ENCODE measurements at regions not wholly inside any gene's neighbourhood (a gene's known extent, or its start where the extent isn't known, plus 50 kb on each side); places are given as distances from the start of the nearest gene placed in this dataset.
"Not testable (repeated sequence)": the region's sequence is repeated elsewhere in the genome, so short reads cannot be mapped to it uniquely, and the experiment has no call there.

DNA sequence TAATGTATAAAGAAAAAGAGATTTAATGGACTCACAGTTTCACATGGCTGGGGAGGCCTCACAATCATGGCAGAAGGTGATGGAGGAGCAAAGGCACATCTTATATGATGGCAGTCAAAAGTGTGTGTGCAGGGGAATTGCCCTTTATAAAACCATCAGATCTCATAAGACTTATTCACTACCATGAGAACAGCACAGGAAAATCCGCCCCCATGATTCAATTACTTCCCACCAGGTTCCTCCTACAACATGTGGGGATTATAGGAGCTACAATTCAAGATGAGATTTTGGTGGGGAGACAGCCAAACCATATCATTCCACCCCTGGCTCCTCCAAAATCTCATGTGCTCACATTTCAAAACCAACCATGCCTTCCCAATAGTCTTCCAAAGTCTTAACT is 82.5 kb upstream of the ANKRD1 start:
- DNase-seq (ENCODE audit: low spot score) = not testable (repeated sequence)

DNA sequence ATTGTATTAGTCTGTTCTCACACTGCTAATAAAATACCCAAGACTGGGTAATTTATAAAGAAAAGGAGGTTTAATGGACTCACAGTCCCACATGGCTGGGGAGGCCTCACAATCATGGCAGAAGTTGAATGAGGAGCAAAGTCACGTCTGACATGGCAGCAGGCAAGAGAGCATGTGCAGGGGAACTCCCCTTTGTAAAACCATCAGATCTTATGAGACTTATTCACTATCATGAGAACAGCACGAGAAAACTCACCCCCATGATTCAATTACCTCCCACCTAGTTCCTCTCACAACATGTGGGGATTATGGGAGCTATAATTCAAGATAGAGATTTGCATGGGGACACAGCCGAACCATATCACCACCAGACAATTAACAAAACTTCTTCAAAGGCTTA is 84.4 kb upstream of the ANKRD1 start:
- not testable (repeated sequence) for DNase-seq (ENCODE audit: low spot score)

DNA sequence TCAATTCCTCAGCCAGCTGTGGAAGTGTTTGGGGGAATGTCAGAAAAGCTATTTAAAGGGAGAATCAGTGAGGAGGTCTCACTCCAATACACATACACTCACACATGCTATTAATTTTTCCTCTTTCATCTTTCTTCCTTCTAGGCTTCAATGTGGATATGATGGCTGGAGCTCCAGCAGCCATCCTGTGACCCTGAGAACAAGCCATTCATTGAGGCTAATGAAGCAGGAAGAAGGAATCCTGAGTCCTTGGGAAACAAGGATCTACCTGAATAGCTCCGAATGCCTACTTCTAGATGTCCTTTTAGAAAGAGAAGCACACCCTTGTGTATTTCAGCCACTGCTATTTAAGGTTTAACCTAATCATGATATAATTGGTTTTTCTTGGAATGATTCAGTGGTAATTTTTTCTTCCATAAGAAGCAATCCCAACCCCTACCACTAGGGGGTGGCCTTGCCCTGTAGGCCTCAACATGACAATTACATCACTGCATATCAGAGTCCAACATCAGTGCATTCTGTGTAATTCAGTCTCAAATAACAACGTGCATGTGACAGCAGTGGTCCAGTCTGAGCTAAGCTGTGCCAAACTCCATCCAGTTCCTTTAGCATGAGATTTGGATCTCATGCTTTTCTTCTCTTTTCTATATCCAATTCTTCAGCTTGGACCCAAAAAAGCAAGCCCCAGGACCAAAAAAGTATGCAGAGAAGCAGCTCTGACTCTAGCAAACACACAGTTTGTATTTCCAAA is 85.3 kb upstream of the ANKRD1 start:
- peak; percentile 78 for DNase-seq (ENCODE audit: low spot score)

DNA sequence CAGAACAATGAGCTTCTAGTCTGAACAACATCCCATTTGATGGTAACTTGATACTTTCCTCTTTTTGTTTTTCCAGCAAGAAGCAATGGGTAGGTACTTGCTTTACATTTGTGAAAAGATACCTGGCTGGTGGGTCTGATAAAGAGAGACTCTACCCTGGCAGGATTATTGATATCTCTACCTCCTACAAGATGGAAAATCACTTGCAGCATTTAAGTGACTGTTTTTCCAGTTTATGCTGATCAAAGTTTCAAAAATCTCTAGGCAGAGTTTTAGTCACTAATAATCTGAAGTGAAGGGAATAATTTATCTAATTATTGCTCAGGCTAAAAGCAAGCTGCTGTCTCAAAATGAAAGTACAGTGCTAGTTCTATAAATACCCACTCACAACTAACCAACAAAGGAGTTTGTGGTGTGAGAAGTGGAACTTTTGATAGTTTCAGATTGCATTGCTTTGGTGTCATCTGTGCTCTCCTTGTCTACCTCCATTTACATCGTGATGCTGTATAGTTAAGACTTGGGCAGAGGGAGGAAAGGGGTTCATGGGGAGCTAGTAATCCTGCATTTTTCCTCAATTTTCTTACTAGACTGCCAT is 86.0 kb upstream of the ANKRD1 start:
- no peak for DNase-seq (ENCODE audit: low spot score)

DNA sequence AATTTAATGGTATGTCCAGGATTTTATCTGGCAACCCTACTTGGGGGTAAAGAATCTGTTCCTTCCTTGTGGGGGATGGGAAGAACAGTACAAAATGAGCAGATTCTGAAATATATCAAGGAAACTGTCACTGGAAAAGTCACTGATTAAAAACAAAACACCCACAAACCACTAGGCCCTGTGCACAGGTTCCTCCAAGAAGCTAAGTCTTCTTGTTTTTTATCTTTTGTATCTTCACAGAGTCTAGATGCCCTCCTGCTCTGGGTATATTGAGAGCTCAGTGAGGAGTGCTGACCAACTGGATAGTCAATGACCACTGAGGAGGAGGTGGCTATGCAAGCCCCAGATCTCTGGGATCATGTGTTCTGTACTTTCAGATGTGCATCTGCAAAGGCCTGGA is 86.8 kb upstream of the ANKRD1 start:
- DNase-seq (ENCODE audit: low spot score) = no peak

DNA sequence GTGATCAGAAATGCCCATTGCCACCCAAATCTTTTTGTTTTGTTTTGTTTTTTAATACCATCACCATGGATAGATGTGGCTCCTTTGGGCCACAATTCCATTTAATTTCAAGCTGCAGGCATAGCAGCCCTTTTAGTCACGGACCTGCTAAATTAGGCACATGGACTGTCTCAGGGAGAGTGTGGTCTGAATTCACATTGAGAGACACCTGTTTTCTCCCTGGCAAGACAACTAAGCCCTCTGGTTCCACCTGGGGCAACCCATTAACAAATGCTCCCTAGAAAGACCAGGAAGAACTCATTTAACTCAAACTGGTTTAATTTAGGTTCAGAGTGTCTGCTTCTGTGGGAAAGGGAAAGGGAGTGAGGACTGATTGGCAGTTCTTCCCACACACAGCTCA is 88.2 kb upstream of the ANKRD1 start:
- DNase-seq (ENCODE audit: low spot score) = no peak

DNA sequence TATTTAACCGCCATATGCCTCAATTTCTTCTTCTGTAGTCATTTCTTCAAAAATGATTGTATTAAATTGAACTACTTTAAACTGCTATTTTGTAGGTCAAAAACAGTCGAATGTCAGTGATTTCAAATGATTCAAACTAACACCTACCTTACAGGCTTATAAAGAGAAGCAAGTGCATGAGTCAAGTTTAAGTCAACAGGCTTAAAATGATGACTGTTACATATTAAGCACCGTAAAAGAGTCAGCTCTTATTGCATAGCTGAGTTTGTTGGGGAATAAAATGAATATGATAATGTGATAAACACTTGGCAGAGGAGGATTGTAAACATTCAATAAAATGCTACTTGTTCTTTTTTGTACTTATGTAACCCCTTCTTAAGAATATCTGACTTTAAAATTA is 90.1 kb upstream of the ANKRD1 start:
- no peak for DNase-seq (ENCODE audit: low spot score)

DNA sequence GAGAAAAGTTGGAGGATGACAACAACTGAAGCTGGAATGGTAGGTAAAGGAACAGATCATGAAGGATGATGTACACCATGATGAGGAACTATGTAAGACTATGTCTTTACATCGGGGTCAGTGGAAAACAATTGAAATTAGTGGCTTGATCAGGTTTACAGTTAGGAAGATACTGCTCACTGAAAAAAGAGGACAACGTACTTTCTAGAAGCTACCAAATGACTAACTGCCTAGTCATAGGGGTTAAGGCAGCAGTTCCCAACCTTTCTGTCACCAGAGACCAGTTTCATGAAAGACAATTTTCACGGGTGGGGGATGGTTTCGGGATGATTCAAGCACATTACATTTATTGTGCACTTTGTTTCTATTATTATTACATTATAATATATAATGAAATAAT is 91.6 kb upstream of the ANKRD1 start:
- DNase-seq (ENCODE audit: low spot score) = no peak

DNA sequence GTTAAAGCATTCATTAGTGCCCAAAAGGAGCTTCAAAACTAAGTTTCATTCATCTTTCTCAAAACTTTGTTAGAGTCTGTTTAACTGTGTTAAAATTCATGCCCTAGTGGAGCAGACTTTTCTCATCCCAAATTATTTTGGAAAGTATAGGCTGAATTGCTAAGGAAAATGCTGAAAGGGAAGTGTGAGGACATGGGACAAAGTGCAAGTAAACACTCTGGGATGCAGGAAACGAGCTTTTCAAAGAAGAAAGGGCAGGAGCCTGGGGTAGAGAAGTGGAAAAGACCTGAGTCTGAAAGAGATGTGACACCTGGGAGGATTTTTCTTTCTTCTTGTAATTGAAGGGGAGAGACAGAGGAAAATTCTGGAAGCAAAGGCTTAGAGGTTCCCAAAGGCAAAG is 93.1 kb upstream of the ANKRD1 start:
- DNase-seq (ENCODE audit: low spot score) = no peak

DNA sequence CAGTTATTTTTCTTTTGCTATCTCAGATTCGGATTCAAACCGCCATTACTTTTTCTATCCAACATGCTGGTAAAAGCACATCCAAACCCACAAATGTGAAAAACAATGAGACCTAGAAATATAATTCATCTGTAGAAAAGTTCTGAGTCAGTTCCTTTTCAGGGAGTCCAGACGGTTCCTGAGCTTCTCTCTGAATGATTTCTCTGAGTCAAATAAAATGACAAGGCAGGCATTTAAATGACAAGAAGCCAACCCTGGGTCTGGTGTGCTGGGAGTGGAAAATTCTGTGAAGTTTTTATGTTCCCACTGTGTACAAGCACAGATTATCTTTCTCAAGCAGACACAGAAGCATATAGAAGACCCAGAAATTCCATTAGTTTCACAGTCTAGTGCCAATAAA is 96.3 kb upstream of the ANKRD1 start:
- DNase-seq (ENCODE audit: low spot score) = no peak

DNA sequence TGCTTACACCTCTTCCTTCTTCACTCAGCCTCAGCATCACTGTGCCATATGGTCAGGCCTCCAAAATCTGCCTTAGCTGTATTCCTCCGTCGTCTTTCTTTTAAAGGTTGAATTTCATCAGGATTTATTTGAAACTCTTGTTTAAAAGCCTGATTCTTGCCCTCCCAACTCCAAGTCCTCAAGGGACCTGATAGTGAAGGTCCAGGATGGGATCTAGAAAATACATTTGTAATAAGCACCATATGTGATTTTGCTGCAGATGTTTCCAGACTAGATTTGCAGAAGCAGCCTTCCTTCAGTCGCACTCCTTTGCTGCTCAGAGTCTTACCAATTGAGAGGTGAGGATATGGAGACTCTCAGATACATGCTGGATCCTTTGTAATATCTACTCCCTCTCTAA is 101.0 kb upstream of the ANKRD1 start:
- DNase-seq (ENCODE audit: low spot score) = no peak

DNA sequence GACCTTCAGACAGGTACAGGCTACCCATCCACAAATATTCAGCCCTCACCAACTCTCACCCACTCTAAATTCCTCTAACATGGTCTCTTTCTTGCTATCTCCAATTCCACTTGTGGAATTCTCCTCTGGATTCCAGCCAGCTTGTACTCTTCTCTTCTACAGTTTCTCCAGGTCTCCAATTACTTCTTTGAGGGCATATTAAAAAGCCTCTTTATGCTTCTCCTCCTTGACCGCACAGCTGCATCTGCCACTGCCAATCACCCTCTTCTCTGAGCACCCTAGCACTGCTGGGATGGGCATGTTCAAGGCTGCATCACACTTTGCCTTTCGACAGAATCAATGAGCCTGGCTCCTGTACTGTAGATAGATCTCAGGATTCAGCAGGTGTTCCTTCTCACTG is 101.5 kb upstream of the ANKRD1 start:
- no peak for DNase-seq (ENCODE audit: low spot score)

DNA sequence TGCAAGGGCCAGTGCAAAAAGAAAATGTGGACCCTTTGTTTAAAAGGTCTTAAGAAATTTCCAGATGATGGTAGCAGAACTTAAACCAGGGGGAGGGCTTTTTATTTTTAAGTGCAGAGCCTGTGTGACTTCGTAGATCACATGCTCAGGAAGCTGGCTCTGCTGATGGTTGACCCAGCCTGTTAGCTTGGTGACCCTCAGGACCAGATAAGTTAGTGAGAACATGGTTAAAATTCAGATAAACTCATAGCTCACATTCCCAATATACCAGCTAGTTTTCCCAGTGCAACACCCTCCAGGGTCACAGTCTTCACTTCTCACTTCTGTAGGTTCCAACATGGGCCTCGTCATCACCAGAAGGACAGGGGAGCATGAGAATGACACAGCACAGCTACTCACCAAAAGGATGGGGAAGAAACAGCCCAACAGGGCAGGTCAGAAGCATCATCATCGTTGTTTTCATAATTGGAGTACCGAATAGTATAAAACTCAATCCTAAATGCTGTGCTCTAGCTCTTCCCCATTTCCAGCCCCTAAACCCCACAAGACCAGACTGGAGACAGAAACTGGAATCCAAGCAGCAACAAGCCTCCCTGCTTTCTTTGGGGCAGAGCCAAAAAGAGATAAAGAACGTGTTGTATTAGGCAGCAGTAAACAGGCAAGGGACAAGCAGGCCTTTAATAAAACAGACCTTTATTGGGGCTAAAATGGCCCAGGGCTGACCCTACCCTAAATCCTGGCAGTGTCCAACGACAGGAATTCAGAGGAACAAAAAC is 102.2 kb upstream of the ANKRD1 start:
- DNase-seq (ENCODE audit: low spot score) = no peak

DNA sequence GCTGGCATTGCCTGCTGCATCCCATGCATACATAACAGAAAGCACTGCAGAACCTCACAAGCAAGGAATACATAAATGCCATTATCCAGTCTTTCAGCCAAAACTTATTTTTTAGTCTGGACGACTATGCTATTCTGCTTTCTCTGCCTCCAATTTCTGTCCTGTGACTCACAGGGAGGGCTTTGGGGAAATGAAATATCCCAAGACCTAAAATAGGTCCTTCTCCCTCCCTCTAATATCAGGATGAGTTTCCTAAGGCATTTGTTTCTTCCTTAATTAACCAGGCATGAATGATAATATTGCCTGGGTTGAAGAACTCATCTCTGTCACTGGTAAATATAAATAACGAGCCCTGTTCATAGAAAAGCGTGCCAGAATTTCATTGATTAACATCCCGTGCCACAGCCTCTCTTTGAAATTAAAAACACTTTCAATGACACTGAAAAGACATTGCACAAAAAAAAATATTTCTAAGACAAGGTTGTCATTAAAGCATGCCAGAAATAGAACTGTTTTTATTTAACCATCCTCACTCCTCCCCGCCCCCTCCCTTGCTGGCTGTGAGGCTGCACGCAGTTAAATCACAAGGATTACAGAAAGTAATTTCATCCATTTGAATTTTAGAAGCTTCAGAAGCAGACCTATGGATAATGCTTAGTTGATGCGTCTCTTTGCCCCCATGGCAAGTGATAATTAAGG is 103.0 kb upstream of the ANKRD1 start:
- no peak for DNase-seq (ENCODE audit: low spot score)

DNA sequence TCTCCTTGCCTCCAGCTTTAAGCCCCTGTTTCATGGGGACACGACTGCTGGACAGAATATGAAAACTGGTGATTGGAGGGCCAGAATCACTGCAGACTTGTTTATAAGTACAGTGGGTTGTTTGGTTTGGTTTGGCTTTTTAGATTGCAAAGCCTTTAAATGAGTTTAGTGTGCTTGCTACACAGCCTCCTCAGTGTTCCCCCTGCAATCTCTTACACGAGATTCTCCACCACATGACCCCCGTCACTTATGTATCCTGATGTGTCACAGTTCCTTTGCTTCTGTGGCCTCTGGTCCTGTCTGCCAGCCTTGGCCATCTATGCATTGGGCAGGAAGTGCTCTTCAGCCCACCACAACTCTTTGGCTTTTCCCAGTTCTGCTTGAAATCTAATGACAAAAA is 103.7 kb upstream of the ANKRD1 start:
- DNase-seq (ENCODE audit: low spot score) = no peak

DNA sequence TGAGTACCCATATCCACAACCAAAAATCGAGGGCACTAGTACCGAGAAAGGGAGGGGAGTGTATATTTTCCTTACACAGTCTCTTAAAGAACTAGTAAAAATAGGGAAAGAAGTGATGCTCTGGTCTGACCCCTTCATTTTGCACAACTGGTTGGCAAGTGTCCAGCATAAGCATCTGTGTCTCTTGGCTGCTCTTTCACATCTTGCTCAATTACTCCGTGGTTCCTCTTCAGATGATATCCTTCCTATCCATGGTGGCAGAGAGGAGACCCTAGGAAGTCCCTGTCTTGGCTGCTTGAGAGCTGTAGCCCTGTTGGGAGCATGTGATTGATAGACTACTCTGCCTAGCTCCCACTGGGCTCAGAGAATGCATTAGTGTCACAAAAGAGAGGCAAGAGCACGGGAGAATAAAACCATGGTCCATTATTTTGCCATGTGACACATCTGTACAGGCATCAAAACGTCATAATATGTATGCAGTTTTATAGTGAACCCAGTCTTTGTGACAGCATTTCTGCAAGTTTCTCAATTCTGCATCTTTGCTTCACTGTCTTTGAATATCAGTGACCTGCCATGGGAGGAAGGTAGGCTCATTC is 111.8 kb upstream of the ANKRD1 start:
- no peak for DNase-seq (ENCODE audit: low spot score)

DNA sequence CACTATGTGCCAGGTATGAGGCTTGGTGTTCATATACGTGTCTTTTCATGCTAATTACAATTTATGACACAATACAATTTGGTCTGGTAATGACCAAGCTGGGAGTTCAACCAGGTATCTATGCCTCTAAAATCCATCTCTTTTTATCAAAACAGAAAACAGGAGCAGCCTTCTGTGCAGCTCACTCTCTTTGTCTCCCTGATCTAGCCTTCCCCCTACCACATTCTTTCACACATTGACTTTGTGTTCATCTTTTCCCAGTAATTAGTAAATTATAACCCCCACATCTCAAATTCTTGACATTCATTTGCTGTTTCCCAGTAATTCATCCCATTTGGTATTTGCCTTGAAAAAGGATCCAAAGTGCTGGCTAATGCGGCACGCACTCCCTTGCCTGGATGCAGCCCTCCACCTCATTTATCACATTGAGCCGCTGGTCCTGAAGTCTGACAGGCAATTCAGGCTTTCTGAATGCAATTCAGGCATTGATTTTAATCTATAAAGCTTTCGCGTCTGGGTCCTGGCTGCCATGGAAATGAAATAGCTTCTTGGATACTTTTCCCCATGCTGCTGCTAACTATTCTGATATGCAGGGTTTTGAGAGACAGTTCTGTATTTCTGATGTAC is 112.5 kb upstream of the ANKRD1 start:
- no peak for DNase-seq (ENCODE audit: low spot score)

DNA sequence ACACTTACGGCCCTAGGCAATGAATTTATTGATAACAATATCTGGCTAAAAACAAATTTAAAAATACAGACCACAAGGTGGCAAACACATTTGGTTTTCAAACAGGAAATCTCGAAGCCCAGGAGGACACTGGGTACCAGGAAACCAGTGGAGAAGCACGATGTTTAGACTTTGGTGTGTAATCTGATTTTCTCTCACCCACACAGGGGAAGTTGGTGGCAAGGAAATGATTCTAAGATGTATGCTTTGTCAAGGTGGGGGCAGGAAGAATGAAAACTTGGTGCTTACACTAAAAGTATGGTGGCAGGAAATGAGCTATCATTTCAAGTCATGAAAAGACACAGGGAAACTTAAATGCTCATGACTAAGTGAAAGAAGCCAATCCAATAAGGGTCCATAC is 113.2 kb upstream of the ANKRD1 start:
- no peak for DNase-seq (ENCODE audit: low spot score)

DNA sequence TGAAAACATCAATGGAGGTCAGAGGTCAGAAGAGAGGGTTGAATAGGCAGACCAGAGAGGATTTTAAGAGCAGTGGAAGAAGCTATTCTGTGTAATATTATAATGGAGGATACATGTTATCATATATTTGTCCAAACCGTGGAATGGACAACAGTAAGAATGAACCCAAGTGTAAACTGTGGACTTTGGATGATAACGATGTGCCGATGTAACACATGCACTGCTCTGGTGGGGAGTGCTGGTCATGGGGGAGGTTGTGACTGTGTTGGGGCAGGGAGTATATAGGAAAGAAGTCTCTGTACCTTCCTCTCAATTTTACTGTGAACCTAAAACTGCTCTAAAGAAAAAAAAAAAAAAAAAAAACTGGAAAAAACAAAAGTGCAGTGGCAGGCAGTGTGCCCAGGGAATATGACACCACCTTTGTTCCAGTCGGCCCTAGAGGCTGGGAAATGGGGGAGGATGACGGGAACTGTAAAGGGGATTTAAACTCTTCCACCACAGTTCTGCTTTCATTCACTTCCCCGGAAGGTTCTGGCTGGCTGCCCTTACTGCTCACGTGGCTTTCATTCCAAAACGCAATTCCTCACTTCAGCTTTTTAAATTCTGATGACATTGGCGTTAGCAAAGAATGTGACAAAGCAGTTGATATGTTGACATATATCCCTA is 113.7 kb upstream of the ANKRD1 start:
- DNase-seq (ENCODE audit: low spot score) = peak; percentile 38

DNA sequence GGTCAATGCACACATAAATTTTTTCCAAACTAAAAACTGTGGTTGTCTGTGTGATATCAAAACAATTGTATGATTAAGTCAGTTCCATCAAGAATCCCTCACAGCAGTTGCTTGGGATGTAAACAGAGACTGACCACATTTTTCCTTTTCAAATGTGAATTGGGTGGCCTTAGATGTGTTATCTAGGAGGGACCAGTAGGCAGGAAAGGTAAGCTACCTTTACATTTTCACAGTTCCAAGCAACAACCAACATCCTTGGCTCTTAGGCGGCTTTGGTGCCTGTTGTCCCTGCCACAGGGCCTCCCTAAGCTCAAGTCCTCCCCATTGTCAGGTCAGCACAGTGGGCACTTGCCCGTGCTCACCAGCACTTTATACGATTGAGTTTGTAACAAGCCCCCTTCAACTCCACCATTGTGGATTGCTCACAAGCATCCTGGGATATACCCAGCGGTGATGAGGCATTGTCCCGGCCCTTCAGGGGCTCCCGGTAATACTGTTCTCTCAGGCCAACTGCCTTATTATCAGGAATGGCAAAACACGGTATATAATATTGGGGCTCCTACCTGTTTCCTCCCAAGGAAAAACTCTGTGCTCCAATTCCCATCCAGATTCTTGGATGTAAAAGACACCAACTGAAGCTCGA is 114.9 kb upstream of the ANKRD1 start:
- DNase-seq (ENCODE audit: low spot score) = no peak

Data from A172 (cell line).